Lower leg skin (tissue), 4 donors: ENCODE measurements at regions not wholly inside any gene's neighbourhood (a gene's known extent, or its start where the extent isn't known, plus 50 kb on each side); places are given as distances from the start of the nearest gene placed in this dataset.

Experiments
- DNase-seq, 2 donors: peaks; one replicate each; pipeline ENCODE4 v3.0.0-alpha.2; 2019; ENCODE audit warnings: low spot score in 2 of 2
- H3K4me3 ChIP-seq: fragments of 200-600 bp; sonication (generic); 2 replicates; pipeline ENCODE4 v1.5.1; 2017; ENCODE audit warnings: mild to moderate bottlenecking, low read depth; ENCODE audit not compliant: poor library complexity, severe bottlenecking
- CTCF ChIP-seq, 3 donors: fragments of 450-650 bp; IDR thresholded peaks; one replicate each; pipeline ENCODE4 v1.5.1; 2016; ENCODE audit warnings: antibody characterized with exemption in 3 of 3, mild to moderate bottlenecking in 3 of 3, moderate library complexity in 2 of 3
- POLR2A ChIP-seq, 2 donors: fragments of 450-650 bp; IDR thresholded peaks; one replicate each; pipeline ENCODE4 v1.6.1; 2016 to 2017; ENCODE audit warnings: antibody characterized with exemption in 2 of 2, mild to moderate bottlenecking in 1 of 2, moderate library complexity in 1 of 2
- WGBS, 2 donors: methylation state at CpG; one replicate each; pipeline ENCODE4 v1.1.5; 2018; 5-methylcytosine and 5-hydroxymethylcytosine counted together
- intact Hi-C: fragments of 100-400 bp; cut with DNase I; formaldehyde crosslinking; loops from one replicate; pipeline ENCODE4 v1.15.0; 2023; ENCODE audit warnings: low total_unique reads

GRCh38 chr6:2560917-2561698 lies 189.6 kb downstream of the MYLK4 start:
- intact Hi-C loops: no loop called here
- TF ChIP-seq POLR2A (IDR thresholded peaks at IDR 0.05): no peak
- no peak for TF ChIP-seq CTCF (IDR thresholded peaks at IDR 0.05)
- H3K4me3 ChIP-seq: no peak overlapping the region
- DNase-seq: no peak
- 68 to 71% methylated on average over 12 of the region's 12 CpGs for WGBS, 2 donors

- TF ChIP-seq CTCF (IDR thresholded peaks at IDR 0.05) (no peak), POLR2A (IDR thresholded peaks at IDR 0.05) (no peak)
- no peak for DNase-seq
- intact Hi-C loops: no loop called here
- WGBS, 2 donors: 79 to 90% methylated on average over 8 of the region's 8 CpGs
- H3K4me3 ChIP-seq: no peak overlapping the region
Observed at GRCh38 chr6:2560140-2560818, 190.4 kb downstream of the MYLK4 start.

GRCh38 chr6:2558861-2559801 lies 191.6 kb downstream of the MYLK4 start:
- DNase-seq: no peak
- H3K4me3 ChIP-seq: no peak overlapping the region
- TF ChIP-seq POLR2A (IDR thresholded peaks at IDR 0.05) (no peak), CTCF (IDR thresholded peaks at IDR 0.05) (no peak)
- WGBS, 2 donors: 84 to 86% methylated on average over 25 of the region's 25 CpGs
- intact Hi-C loops: no loop called here

GRCh38 chr6:2558098-2558680 lies 192.5 kb downstream of the MYLK4 start:
- H3K4me3 ChIP-seq: no peak overlapping the region
- intact Hi-C loops: no loop called here
- DNase-seq: no peak
- WGBS, 2 donors: 90 to 92% methylated on average over 13 of the region's 13 CpGs
- TF ChIP-seq CTCF (IDR thresholded peaks at IDR 0.05): no peak
- TF ChIP-seq POLR2A (IDR thresholded peaks at IDR 0.05): no peak

GRCh38 chr6:2557181-2557720 lies 193.5 kb downstream of the MYLK4 start:
- intact Hi-C loops: no loop called here
- TF ChIP-seq POLR2A (IDR thresholded peaks at IDR 0.05) (no peak), CTCF (IDR thresholded peaks at IDR 0.05) (no peak)
- DNase-seq: no peak
- whole genome bisulfite sequencing, 2 donors: 82 to 85% methylated on average over 7 of the region's 7 CpGs
- H3K4me3 ChIP-seq: no peak overlapping the region
